SK-N-SH treated with all-trans-retinoic acid at 6 μM for 48 hours (cell line): ENCODE measurements at regions not wholly inside any gene's neighbourhood (a gene's known extent, or its start where the extent isn't known, plus 50 kb on each side); places are given as distances from the start of the nearest gene placed in this dataset.

Experiments
- ARNTL ChIP-seq: fragments of 450-650 bp; formaldehyde crosslinking; IDR thresholded peaks from 2 replicates; pipeline ENCODE4 v1.5.0; 2020; ENCODE audit warnings: low read depth, mild to moderate bottlenecking, moderate library complexity, borderline replicate concordance
- BACH2 ChIP-seq: fragments of 250-450 bp; sonication (Bioruptor Pico); IDR thresholded peaks from 2 replicates; pipeline ENCODE4 v1.9.0; 2021; ENCODE audit warnings: mild to moderate bottlenecking, borderline replicate concordance
- ESRRG ChIP-seq: fragments of 250-450 bp; sonication (Bioruptor Pico); IDR thresholded peaks from 2 replicates; pipeline ENCODE4 v1.6.1; 2021; ENCODE audit warnings: mild to moderate bottlenecking
- PATZ1 ChIP-seq: fragments of 250-450 bp; sonication (Bioruptor Pico); IDR thresholded peaks from 2 replicates; pipeline ENCODE4 v1.8.0; 2020; ENCODE audit warnings: mild to moderate bottlenecking, moderate library complexity, borderline replicate concordance
- POU6F1 ChIP-seq: fragments of 250-450 bp; sonication (Bioruptor Pico); IDR thresholded peaks from 2 replicates; pipeline ENCODE4 v1.8.0; 2021; ENCODE audit warnings: low read depth, mild to moderate bottlenecking, moderate library complexity, borderline replicate concordance
- RARB ChIP-seq: fragments of 250-450 bp; sonication (Bioruptor Pico); IDR thresholded peaks from 2 replicates; pipeline ENCODE4 v1.8.0; 2021; ENCODE audit warnings: mild to moderate bottlenecking, moderate library complexity
- ZFP3 ChIP-seq: fragments of 250-450 bp; sonication (Bioruptor Pico); IDR thresholded peaks from 2 replicates; pipeline ENCODE4 v1.5.0; 2020; ENCODE audit warnings: mild to moderate bottlenecking, moderate library complexity
- ZFP30 ChIP-seq: fragments of 450-650 bp; formaldehyde crosslinking; IDR thresholded peaks from 2 replicates; pipeline ENCODE4 v1.5.0; 2022; ENCODE audit warnings: mild to moderate bottlenecking, moderate library complexity
- TF ChIP-seq, protein P1 (sequence below): fragments of 250-450 bp; sonication (Bioruptor Pico); IDR thresholded peaks from 2 replicates; pipeline ENCODE4 v1.5.0; 2020; ENCODE audit warnings: mild to moderate bottlenecking, moderate library complexity

DNA sequence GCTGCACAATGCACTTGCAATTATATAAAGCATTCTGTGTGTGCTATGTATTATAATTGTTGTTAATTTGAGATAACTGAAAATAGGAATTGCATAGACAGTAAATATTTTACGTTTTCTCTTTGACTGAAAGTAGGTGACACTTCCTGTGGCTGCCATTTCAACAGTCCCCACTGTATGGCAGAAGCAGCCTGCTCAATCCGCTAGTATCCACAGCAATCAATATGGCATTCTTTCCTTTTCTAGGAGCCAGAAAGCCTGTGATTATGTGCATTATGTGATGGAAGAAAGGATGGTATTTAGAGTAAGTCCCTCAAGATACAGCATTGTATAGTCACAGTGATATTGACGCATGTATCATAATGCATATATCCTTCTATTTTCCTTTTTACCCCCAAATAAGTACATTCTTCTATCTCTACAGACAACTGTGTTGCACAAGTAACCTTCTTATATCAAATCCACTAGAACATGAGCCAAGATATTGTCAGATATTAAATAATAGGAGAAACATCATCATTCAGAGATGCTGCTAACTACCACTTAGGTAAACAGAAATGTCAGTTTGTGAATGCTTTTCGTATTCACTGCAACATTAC is 59.7 kb downstream of the CARTPT start:
- no peak for TF ChIP-seq BACH2 (CRISPR knock-in tag)
- TF ChIP-seq RARB (CRISPR knock-in tag): no peak
- no peak for TF ChIP-seq ESRRG (CRISPR knock-in tag)
- no peak for TF ChIP-seq PATZ1 (CRISPR knock-in tag)
- no peak for TF ChIP-seq ZFP30
- TF ChIP-seq, protein P1, sequence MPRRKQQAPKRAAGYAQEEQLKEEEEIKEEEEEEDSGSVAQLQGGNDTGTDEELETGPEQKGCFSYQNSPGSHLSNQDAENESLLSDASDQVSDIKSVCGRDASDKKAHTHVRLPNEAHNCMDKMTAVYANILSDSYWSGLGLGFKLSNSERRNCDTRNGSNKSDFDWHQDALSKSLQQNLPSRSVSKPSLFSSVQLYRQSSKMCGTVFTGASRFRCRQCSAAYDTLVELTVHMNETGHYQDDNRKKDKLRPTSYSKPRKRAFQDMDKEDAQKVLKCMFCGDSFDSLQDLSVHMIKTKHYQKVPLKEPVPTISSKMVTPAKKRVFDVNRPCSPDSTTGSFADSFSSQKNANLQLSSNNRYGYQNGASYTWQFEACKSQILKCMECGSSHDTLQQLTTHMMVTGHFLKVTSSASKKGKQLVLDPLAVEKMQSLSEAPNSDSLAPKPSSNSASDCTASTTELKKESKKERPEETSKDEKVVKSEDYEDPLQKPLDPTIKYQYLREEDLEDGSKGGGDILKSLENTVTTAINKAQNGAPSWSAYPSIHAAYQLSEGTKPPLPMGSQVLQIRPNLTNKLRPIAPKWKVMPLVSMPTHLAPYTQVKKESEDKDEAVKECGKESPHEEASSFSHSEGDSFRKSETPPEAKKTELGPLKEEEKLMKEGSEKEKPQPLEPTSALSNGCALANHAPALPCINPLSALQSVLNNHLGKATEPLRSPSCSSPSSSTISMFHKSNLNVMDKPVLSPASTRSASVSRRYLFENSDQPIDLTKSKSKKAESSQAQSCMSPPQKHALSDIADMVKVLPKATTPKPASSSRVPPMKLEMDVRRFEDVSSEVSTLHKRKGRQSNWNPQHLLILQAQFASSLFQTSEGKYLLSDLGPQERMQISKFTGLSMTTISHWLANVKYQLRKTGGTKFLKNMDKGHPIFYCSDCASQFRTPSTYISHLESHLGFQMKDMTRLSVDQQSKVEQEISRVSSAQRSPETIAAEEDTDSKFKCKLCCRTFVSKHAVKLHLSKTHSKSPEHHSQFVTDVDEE (CRISPR knock-in tag): no peak
- no peak for TF ChIP-seq ARNTL (CRISPR knock-in tag)
- no peak for TF ChIP-seq POU6F1
- no peak for TF ChIP-seq ZFP3 (CRISPR knock-in tag)
